HEK293 (cell line): ENCODE measurements at regions not wholly inside any gene's neighbourhood (a gene's known extent, or its start where the extent isn't known, plus 50 kb on each side); places are given as distances from the start of the nearest gene placed in this dataset.

Experiments
- CTCF ChIA-PET: fragments of 350-600 bp; formaldehyde crosslinking; extraction: SDS; loops from one replicate; lab custom pipeline; 2021; ENCODE audit warnings: antibody characterized with exemption; lab: Yijun Ruan, JAX
- POLR2A ChIA-PET: fragments of 300-600 bp; formaldehyde crosslinking; extraction: SDS; loops from one replicate; lab custom pipeline; 2020; ENCODE audit warnings: antibody characterized with exemption, inconsistent platforms; lab: Yijun Ruan, JAX
- H3K27ac ChIP-seq: fragments of 200-500 bp; sonication (Bioruptor generic); 2 replicates; pipeline ENCODE4 v1.5.1; 2014; ENCODE audit warnings: low read depth, low read length, control low read depth, inconsistent platforms; ENCODE audit errors: extremely low read depth
- H3K36me3 ChIP-seq, 2 experiments: fragments of 200-500 bp in 1 of 2; sonication (Bioruptor generic) in 1 of 2; 1 replicate in 1 of 2; 2 replicates in 1 of 2; pipeline ENCODE4 v1.5.1; 2014 to 2017; ENCODE audit warnings: inconsistent platforms in 2 of 2, low read length in 2 of 2; ENCODE audit not compliant: control insufficient read depth in 2 of 2, insufficient read depth in 1 of 2
- H3K4me1 ChIP-seq: fragments of 200-500 bp; sonication (Bioruptor generic); 2 replicates; pipeline ENCODE4 v1.5.1; 2014; ENCODE audit warnings: mild to moderate bottlenecking, low read length, inconsistent platforms; ENCODE audit not compliant: control insufficient read depth, insufficient read depth
- H3K4me3 ChIP-seq: 2 replicates; pipeline ENCODE4 v1.5.1; 2011; ENCODE audit warnings: low read depth, mild to moderate bottlenecking, control low read depth, low read length, moderate library complexity
- H3K9me3 ChIP-seq: fragments of 200-500 bp; sonication (Bioruptor generic); 2 replicates; pipeline ENCODE4 v1.5.1; 2014; ENCODE audit warnings: low read depth, low read length, inconsistent platforms; ENCODE audit not compliant: control insufficient read depth, insufficient read depth
- ELK4 ChIP-seq: IDR thresholded peaks from 2 replicates; pipeline ENCODE4 v1.6.1; 2011; ENCODE audit warnings: mild to moderate bottlenecking, low read depth, low read length, borderline replicate concordance
- GLIS1 ChIP-seq: fragments of 450-650 bp; formaldehyde crosslinking; IDR thresholded peaks from 2 replicates; pipeline ENCODE4 v1.5.1; 2016; ENCODE audit warnings: missing biosample characterization, missing genetic modification characterization
- TRIM28 ChIP-seq: IDR thresholded peaks from 2 replicates; pipeline ENCODE4 v1.6.1; 2011; ENCODE audit warnings: low read length, control low read depth, borderline replicate concordance
- ZBTB26 ChIP-seq: fragments of 450-650 bp; formaldehyde crosslinking; optimal IDR thresholded peaks from 2 replicates; pipeline ENCODE3; 2016; ENCODE audit warnings: missing biosample characterization, mild to moderate bottlenecking, missing genetic modification characterization
- ZBTB7A ChIP-seq: fragments of 450-650 bp; formaldehyde crosslinking; IDR thresholded peaks from 2 replicates; pipeline ENCODE4 v1.5.1; 2016; ENCODE audit warnings: low read depth, missing biosample characterization, missing genetic modification characterization
- ZFHX2 ChIP-seq: fragments of 450-650 bp; formaldehyde crosslinking; conservative IDR thresholded peaks from 2 replicates; pipeline ENCODE4 v1.5.1; 2016; ENCODE audit warnings: missing biosample characterization, missing genetic modification characterization
- ZFP3 ChIP-seq: fragments of 450-650 bp; formaldehyde crosslinking; IDR thresholded peaks from 2 replicates; pipeline ENCODE4 v1.5.1; 2016; ENCODE audit warnings: low read depth, missing biosample characterization, missing genetic modification characterization
- ZNF155 ChIP-seq: fragments of 450-650 bp; formaldehyde crosslinking; IDR thresholded peaks from 2 replicates; pipeline ENCODE4 v1.5.1; 2016; ENCODE audit warnings: missing biosample characterization, missing genetic modification characterization
- ZNF24 ChIP-seq: fragments of 450-650 bp; formaldehyde crosslinking; IDR thresholded peaks from 2 replicates; pipeline ENCODE4 v1.5.1; 2016; ENCODE audit warnings: missing biosample characterization, missing genetic modification characterization
- ZNF266 ChIP-seq: fragments of 450-650 bp; formaldehyde crosslinking; IDR thresholded peaks from 2 replicates; pipeline ENCODE4 v1.5.1; 2016; ENCODE audit warnings: missing biosample characterization, missing genetic modification characterization, low read depth
- ZNF274 ChIP-seq, 2 experiments: fragments of 200-500 bp in 1 of 2; fragments of 450-650 bp in 1 of 2; sonication (Bioruptor generic) in 1 of 2; formaldehyde crosslinking in 1 of 2; IDR thresholded peaks; 2 replicates each; pipeline versions ENCODE4 v1.5.1 to v1.6.1; 2014 to 2016; ENCODE audit warnings: borderline replicate concordance in 1 of 2, inconsistent platforms in 1 of 2, low read length in 1 of 2, missing biosample characterization in 1 of 2, missing genetic modification characterization in 1 of 2
- ZNF292 ChIP-seq: fragments of 450-650 bp; formaldehyde crosslinking; IDR thresholded peaks from 2 replicates; pipeline ENCODE4 v1.5.1; 2016; ENCODE audit warnings: low read depth, missing biosample characterization, missing genetic modification characterization, borderline replicate concordance
- ZNF404 ChIP-seq: fragments of 450-650 bp; formaldehyde crosslinking; IDR thresholded peaks from 2 replicates; pipeline ENCODE4 v1.5.1; 2017; ENCODE audit warnings: missing biosample characterization, missing genetic modification characterization
- ZNF426 ChIP-seq: fragments of 450-650 bp; formaldehyde crosslinking; IDR thresholded peaks from 2 replicates; pipeline ENCODE4 v1.5.1; 2017; ENCODE audit warnings: missing biosample characterization, missing genetic modification characterization, mild to moderate bottlenecking, inconsistent platforms, moderate library complexity
- ZNF473 ChIP-seq: fragments of 450-650 bp; formaldehyde crosslinking; IDR thresholded peaks from 2 replicates; pipeline ENCODE4 v1.5.1; 2017; ENCODE audit warnings: missing biosample characterization, missing genetic modification characterization
- ZNF521 ChIP-seq: fragments of 450-650 bp; formaldehyde crosslinking; IDR thresholded peaks from 2 replicates; pipeline ENCODE4 v1.5.1; 2017; ENCODE audit warnings: missing biosample characterization, mild to moderate bottlenecking, missing genetic modification characterization
- ZNF677 ChIP-seq: fragments of 450-650 bp; IDR thresholded peaks from 2 replicates; pipeline ENCODE4 v1.5.0; 2018; ENCODE audit warnings: missing biosample characterization, mild to moderate bottlenecking, missing genetic modification characterization, moderate library complexity
- ZNF792 ChIP-seq: fragments of 450-650 bp; formaldehyde crosslinking; IDR thresholded peaks from 2 replicates; pipeline ENCODE4 v1.5.1; 2016; ENCODE audit warnings: missing biosample characterization, missing genetic modification characterization

- CTCF ChIA-PET: interaction anchor here (0.7 kb wide), 1 partner anchor 10 kb away, joined by 3 read pairs; no protein-coding TSS in a partner anchor
- H3K27ac ChIP-seq: no peak overlapping the region
- H3K36me3 ChIP-seq: no peaks in the 10 kb centered on the region
- no peaks in the 10 kb centered on the region for H3K4me1 ChIP-seq
- H3K9me3 ChIP-seq: no peaks in the 10 kb centered on the region
- TF ChIP-seq ZNF404 (tag by site-specific recombination) (no peak), ZNF24 (no peak)
- POLR2A ChIA-PET: no interaction called here
- no peak overlapping the region for H3K4me3 ChIP-seq
Observed at GRCh38 chr1:116203920-116204319, 92.7 kb downstream of the MAB21L3 start.

- POLR2A ChIA-PET: interaction anchor here (0.7 kb wide), 1 partner anchor 185 kb away, joined by 3 read pairs; no protein-coding TSS in a partner anchor
- CTCF ChIA-PET: interaction anchor here (0.5 kb wide), 1 partner anchor 11 kb away, joined by 3 read pairs; no protein-coding TSS in a partner anchor
- no peak for TF ChIP-seq ZNF792 (tag by site-specific recombination)
- TF ChIP-seq ZNF292 (tag by site-specific recombination): no peak
- no peak for TF ChIP-seq ZBTB7A (tag by site-specific recombination)
- no peak for TF ChIP-seq ZNF473
- no peak for TF ChIP-seq ZFHX2 (tag by site-specific recombination)
- TF ChIP-seq ZNF677: no peak
- no peak for TF ChIP-seq ZNF155
- TF ChIP-seq, all 188 proteins: peak for 0
- no peaks in the 10 kb centered on the region for H3K4me1 ChIP-seq
- H3K9me3 ChIP-seq: no peaks in the 10 kb centered on the region
- H3K27ac ChIP-seq: no peak overlapping the region
- H3K36me3 ChIP-seq: no peaks in the 10 kb centered on the region
- no peak overlapping the region for H3K4me3 ChIP-seq
Observed at GRCh38 chr1:116205941-116206679, 94.9 kb downstream of the MAB21L3 start.

- POLR2A ChIA-PET: no interaction called here
- Histone ChIP-seq H3K27ac (no peak overlapping the region), H3K4me3 (no peak overlapping the region), H3K36me3 (no peaks in the 10 kb centered on the region), H3K9me3 (no peaks in the 10 kb centered on the region), H3K4me1 (no peaks in the 10 kb centered on the region)
- no peak for TF ChIP-seq TRIM28
- no peak for TF ChIP-seq ZNF266 (tag by site-specific recombination)
- TF ChIP-seq ELK4: no peak
- no peak for TF ChIP-seq GLIS1 (tag by site-specific recombination)
- CTCF ChIA-PET: interaction anchor here (1.4 kb wide), 1 partner anchor 16 kb away, joined by 3 read pairs; no protein-coding TSS in a partner anchor
Observed at GRCh38 chr1:116207126-116207735, 96.0 kb downstream of the MAB21L3 start.

- Histone ChIP-seq H3K4me3 (no peak overlapping the region), H3K27ac (no peak overlapping the region), H3K4me1 (no peaks in the 10 kb centered on the region), H3K36me3 (no peaks in the 10 kb centered on the region), H3K9me3 (no peaks in the 10 kb centered on the region)
- CTCF ChIA-PET: interaction anchor here (1.4 kb wide), 1 partner anchor 15 kb away, joined by 3 read pairs; no protein-coding TSS in a partner anchor
- POLR2A ChIA-PET: no interaction called here
- TF ChIP-seq ZNF426 (tag by site-specific recombination) (no peak), ZNF521 (tag by site-specific recombination) (no peak), ZNF24 (no peak), ZNF274 (IDR thresholded peaks at IDR 0.05; ENCODE audit: low read length) (no peak), ZNF274 (tag by site-specific recombination; IDR thresholded peaks at IDR 0.05; ENCODE audit: borderline replicate concordance) (no peak), ZFP3 (tag by site-specific recombination) (no peak), ZBTB26 (tag by site-specific recombination) (no peak)
Observed at GRCh38 chr1:116208136-116208535, 96.9 kb downstream of the MAB21L3 start.
